HG02610 (cell line): ENCODE measurements at regions not wholly inside any gene's neighbourhood (a gene's known extent, or its start where the extent isn't known, plus 50 kb on each side); places are given as distances from the start of the nearest gene placed in this dataset.

ENCODE experiments used
- ATAC-seq: cut with Tn5 transposase; IDR thresholded peaks from one replicate; pipeline ENCODE4 v1.9.1; 2021; ENCODE audit warnings: mild to moderate bottlenecking, moderate library complexity; ENCODE audit not compliant: unreplicated experiment

- ATAC-seq, result no peak
These were observed 236.4 kb downstream of the BUD13 start for GRCh38 chr11:116536416-116536815.

DNA sequence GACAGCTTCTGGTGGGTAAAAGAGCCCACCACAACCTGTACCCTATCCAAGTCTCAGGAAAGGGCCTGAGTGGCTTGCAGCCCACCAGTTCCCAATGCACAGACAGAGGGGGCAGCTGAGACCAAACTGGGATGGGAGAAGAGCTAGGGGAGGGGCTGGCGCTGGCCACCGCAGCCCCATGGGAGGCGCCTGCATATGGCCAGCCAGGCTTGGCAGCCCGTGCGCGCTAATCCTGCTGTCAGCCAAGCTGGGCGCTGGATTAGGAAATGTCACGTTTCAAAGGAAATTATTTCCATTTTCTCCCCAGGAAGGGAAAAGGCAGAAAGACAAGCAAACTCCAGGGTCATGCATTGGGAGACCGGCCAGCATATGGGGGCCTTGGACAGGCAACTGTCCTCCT, 236.8 kb downstream of the BUD13 start:
- no peak for ATAC-seq

DNA sequence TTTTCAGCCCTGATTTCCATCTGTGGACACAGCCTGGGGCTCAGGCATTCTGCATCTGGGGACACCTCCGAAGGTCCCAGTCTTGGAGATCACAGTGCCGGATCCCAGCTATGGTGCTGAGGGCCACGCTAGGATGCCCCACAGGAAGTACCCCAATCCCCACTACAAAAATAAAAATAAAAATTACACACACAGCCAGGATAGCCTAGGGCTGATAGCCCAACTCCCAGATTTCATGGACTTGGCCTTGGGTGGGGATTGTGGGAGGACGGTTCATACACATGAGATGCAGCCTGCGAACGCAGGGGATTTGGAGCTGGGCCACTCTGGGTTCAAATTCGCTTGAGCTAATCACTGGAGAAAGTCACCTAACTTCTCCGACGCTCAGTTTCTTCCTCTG, 237.7 kb downstream of the BUD13 start:
- no peak for ATAC-seq

- ATAC-seq, result no peak
These were observed 238.4 kb downstream of the BUD13 start for GRCh38 chr11:116534270-116534975.

DNA sequence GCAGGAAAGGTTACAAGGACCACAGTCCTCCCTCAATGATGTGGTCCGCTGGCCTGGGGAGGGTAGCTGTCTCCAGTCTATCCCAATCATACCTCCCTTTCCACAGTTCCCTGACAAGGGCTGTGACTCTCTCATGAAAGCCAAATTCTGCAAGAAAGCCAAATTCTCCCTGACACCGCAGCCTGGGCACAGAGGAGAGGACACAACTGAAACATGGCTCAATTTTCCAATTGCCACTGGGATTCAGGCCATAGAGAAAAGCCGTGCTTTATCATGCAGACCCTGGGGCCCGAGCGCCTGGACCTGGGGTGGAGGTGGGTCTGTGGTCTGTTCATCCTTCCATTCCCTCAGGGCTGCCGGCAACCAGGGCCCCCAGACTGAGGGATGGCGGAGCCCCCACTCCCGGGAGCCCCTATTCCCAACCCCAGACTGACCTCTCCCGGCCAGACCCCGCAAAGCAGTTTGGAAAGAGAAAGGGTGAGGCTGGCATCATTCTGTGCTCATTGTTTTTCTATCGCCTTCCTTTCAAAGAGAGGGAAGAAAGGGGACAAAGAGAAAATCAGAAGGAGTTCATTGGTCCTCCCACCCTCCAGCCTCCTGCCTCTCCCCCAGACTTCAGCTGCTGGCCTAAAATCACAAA, 239.5 kb downstream of the BUD13 start:
- ATAC-seq, result no peak

DNA sequence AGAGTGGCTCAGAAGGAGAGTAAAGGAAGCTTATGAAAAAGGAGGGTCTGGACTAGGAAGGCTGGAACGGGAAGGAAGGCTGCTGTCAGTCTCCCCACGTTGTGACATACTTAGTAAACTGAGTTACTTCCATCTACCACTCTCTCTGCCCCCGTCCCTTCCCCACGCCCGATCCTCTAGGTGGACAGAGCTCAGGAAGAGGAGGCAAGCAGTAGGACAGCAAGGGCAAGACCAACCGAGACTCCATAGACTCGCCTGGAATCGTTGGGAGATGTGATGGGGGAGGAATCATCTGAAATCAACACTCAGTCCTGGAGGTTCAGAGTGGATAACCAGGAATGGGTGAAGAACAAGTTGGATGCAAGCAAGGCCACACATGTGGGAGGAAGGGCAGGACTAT, 240.7 kb downstream of the BUD13 start:
- ATAC-seq, result no peak

DNA sequence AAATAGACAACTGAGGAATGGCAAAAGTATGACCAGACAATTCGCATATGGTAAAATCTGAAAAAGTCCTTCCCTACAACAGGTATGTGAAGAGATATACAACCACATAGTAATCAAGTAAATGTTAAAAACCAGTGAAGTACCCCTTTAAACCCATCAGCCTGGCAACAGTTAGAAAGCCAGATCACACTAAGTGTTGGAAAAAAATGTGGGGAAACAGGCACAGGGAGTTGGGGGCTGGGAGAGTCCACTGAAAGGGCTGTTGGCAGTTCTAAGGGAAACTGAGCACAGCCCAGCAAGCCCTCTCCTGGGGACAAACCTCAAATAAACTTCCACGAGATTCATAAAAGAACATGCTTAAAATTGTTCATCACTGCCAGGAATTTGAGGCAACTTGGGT, 242.1 kb downstream of the BUD13 start:
- ATAC-seq, result no peak

GRCh38 chr11:116529271-116529670, 243.5 kb downstream of the BUD13 start:
- ATAC-seq, result no peak

- no peak for ATAC-seq
These were observed 245.4 kb downstream of the BUD13 start for GRCh38 chr11:116527180-116527991.

DNA sequence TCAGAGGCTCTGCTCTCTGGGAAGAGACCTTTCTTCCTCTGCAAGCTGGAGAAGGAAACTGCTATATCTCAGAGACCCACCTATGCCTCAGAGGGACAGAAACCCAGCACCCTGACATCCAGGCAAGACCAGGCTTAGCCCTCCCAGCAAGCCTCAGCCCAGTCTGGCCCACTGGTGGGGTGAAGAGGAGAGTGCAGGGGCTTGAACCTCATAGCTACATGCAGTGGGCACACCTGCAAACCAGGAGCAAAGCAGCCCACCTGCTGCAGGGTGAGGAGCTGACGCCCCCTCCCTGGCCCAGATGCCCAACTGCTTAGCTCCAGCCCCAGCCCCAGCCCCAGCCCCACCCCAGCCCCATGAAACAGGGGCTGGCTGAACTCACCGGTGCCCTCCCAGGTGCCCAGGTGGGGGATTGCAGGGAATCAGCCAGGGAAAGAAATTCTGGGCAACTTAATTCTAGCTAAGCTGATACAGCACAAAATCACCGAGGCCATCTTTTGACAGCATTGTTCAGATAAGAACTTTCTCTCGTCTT, 246.8 kb downstream of the BUD13 start:
- ATAC-seq, result no peak

GRCh38 chr11:116519499-116519898, 253.3 kb downstream of the BUD13 start:
- no peak for ATAC-seq

GRCh38 chr11:116518141-116518540, 254.6 kb downstream of the BUD13 start:
- no peak for ATAC-seq

DNA sequence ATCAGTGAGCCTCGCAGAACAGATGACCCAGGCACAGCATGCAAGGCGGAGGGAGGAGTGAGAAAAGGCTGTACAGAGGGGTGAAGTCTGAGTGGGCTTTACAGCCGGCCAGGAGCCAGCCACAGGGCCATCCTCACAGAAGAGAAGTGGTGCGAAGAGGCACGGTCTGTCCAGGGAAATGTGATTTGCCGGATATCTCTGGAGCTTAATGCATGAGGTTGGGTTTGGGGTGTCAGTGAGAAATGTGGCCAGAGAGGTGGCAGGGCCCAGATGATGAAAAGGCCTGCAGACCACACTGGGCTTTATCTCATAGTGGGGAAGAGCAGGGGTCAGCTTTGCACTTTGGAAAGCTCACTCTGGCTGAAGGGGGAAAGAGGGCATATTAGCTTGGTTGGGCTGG, 255.2 kb downstream of the BUD13 start:
- ATAC-seq, result no peak

DNA sequence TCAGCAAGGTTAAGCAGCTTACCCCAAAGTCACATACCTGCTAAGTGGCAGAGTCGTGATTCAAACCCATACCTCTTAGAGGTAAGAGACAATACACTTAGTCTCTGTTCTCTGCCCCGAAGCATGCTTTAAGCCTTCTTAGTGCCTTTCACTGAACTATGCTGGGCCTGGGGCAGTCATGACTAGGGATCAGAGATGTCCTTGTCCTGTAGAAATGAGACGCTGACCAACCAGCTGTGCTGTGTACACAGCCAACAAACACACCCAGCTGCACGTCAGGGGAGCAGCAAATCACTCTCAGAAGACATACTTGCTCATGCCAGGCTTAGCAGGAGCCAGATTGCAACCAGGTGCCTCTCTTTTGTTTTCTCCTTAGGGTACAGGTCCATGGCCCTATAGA, 255.7 kb downstream of the BUD13 start:
- no peak for ATAC-seq

DNA sequence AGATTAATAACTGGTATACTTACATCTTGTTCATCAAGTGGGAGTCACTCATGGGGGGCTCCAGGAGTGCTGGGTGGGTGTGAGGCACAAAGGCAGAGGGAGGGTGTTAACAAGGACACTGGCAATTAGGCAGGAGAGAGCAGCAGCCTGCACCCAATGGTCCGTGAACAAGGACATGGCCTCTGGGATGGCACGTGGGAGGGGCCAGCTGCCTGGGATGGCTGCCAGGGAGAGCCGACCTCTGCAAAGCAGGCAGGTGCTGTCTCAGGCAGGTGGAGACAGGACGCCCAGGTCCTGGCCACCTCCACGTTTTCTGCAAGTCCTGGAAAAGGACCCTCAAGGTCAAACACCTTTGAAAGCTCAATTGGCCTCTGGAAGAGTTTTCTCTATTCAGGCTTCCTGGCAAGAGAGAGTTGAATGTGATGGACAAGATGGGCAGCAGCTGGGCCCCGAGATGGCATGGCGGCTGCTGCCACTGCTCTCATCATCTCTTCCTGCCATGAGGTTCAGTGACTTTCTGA, 257.1 kb downstream of the BUD13 start:
- ATAC-seq, result no peak

- no peak for ATAC-seq
These were observed 258.9 kb downstream of the BUD13 start for GRCh38 chr11:116513894-116514293.

- ATAC-seq, result no peak
These were observed 259.4 kb downstream of the BUD13 start for GRCh38 chr11:116513278-116513823.

GRCh38 chr11:116512841-116513240, 259.9 kb downstream of the BUD13 start:
- ATAC-seq, result no peak

- ATAC-seq, result no peak
These were observed 261.1 kb downstream of the BUD13 start for GRCh38 chr11:116511684-116512083.

GRCh38 chr11:116510886-116511650, 261.7 kb downstream of the BUD13 start:
- ATAC-seq, result no peak
